ENCODE measurements at regions not wholly inside any gene's neighbourhood (a gene's known extent, or its start where the extent isn't known, plus 50 kb on each side); places are given as distances from the start of the nearest gene placed in this dataset.
"Not testable (repeated sequence)": the region's sequence is repeated elsewhere in the genome, so short reads cannot be mapped to it uniquely, and the experiment has no call there.

GRCh38 chr7:115338016-115338415 lies 416.1 kb downstream of the MDFIC start:
- no peak for DNase-seq

GRCh38 chr7:115332691-115333090 lies 410.8 kb downstream of the MDFIC start:
- DNase-seq = no peak

GRCh38 chr7:115329006-115329405 lies 407.1 kb downstream of the MDFIC start:
- no peak for DNase-seq

GRCh38 chr7:115328018-115328417 lies 406.1 kb downstream of the MDFIC start:
- no peak for DNase-seq

- no peak for DNase-seq
These were observed 405.4 kb downstream of the MDFIC start for GRCh38 chr7:115327326-115327725.

GRCh38 chr7:115319541-115319940 lies 397.6 kb downstream of the MDFIC start:
- DNase-seq = no peak

- DNase-seq = not testable (repeated sequence)
These were observed 388.4 kb downstream of the MDFIC start for GRCh38 chr7:115310316-115310715.

- no peak for DNase-seq
These were observed 384.7 kb downstream of the MDFIC start for GRCh38 chr7:115306586-115306985.

GRCh38 chr7:115300231-115300870 lies 378.5 kb downstream of the MDFIC start:
- DNase-seq = no peak

- DNase-seq = no peak
These were observed 377.6 kb downstream of the MDFIC start for GRCh38 chr7:115299397-115300037.

GRCh38 chr7:115297656-115298055 lies 375.8 kb downstream of the MDFIC start:
- DNase-seq = no peak

- no peak for DNase-seq
These were observed 371.8 kb downstream of the MDFIC start for GRCh38 chr7:115293628-115294240.

GRCh38 chr7:115292381-115292780 lies 370.5 kb downstream of the MDFIC start:
- no peak for DNase-seq

- no peak for DNase-seq
These were observed 368.1 kb downstream of the MDFIC start for GRCh38 chr7:115289971-115290370.

- no peak for DNase-seq
These were observed 354.9 kb downstream of the MDFIC start for GRCh38 chr7:115276791-115277190.

GRCh38 chr7:115273855-115274254 lies 352.0 kb downstream of the MDFIC start:
- DNase-seq = not testable (repeated sequence)

GRCh38 chr7:115273139-115273772 lies 351.4 kb downstream of the MDFIC start:
- DNase-seq = no peak

- DNase-seq = no peak
These were observed 349.7 kb downstream of the MDFIC start for GRCh38 chr7:115271332-115272235.

- DNase-seq = no peak
These were observed 347.6 kb downstream of the MDFIC start for GRCh38 chr7:115269486-115269885.

- no peak for DNase-seq
These were observed 345.6 kb downstream of the MDFIC start for GRCh38 chr7:115267503-115267902.

- no peak for DNase-seq
These were observed 338.5 kb downstream of the MDFIC start for GRCh38 chr7:115260381-115260780.

- DNase-seq = no peak
These were observed 330.6 kb downstream of the MDFIC start for GRCh38 chr7:115252461-115252860.

GRCh38 chr7:115249080-115249479 lies 327.2 kb downstream of the MDFIC start:
- peak in 1 of 2 experiments; percentile 2 for DNase-seq

Data from SW 1271 (cell line).